Neural progenitor cell (in vitro differentiated cells): ENCODE measurements at regions not wholly inside any gene's neighbourhood (a gene's known extent, or its start where the extent isn't known, plus 50 kb on each side); places are given as distances from the start of the nearest gene placed in this dataset.

Experiments
- DNase-seq: peaks from one replicate; pipeline ENCODE4 v3.0.0-alpha.2; 2016; ENCODE audit warnings: low spot score
- H2AFZ ChIP-seq: fragments of 200-600 bp; sonication (generic); replicated peaks from 2 replicates; pipeline ENCODE4 v1.6.1; 2016; ENCODE audit warnings: antibody characterized with exemption
- H3F3A ChIP-seq: fragments of 200-600 bp; sonication (generic); 2 replicates; pipeline ENCODE4 v1.6.1; 2016; ENCODE audit warnings: antibody characterized with exemption, low read depth
- H3K27ac ChIP-seq: fragments of 200-600 bp; sonication (generic); 2 replicates; pipeline ENCODE4 v1.5.1; 2016; ENCODE audit warnings: mild to moderate bottlenecking
- H3K27me3 ChIP-seq: fragments of 200-600 bp; sonication (generic); 2 replicates; pipeline ENCODE4 v1.6.1; 2016; ENCODE audit warnings: mild to moderate bottlenecking, moderate library complexity
- H3K36me3 ChIP-seq: fragments of 200-600 bp; sonication (generic); 2 replicates; pipeline ENCODE4 v1.5.1; 2016
- H3K4me1 ChIP-seq: fragments of 200-600 bp; sonication (generic); 2 replicates; pipeline ENCODE4 v1.6.1; 2016; ENCODE audit warnings: mixed run types
- H3K4me2 ChIP-seq: fragments of 200-600 bp; sonication (generic); 2 replicates; pipeline ENCODE4 v1.6.1; 2016
- H3K4me3 ChIP-seq: fragments of 200-600 bp; sonication (generic); 2 replicates; pipeline ENCODE4 v1.5.1; 2016
- H3K79me2 ChIP-seq: fragments of 200-600 bp; sonication (generic); 2 replicates; pipeline ENCODE4 v1.6.1; 2016; ENCODE audit warnings: low read depth
- H3K9ac ChIP-seq: fragments of 200-600 bp; sonication (generic); 2 replicates; pipeline ENCODE4 v1.6.1; 2016
- H3K9me3 ChIP-seq: fragments of 200-600 bp; sonication (generic); 2 replicates; pipeline ENCODE4 v1.5.1; 2016; ENCODE audit warnings: low read depth
- H4K20me1 ChIP-seq: fragments of 200-600 bp; sonication (generic); 2 replicates; pipeline ENCODE4 v1.6.1; 2016; ENCODE audit warnings: low read depth
- H3K27ac Mint-ChIP-seq: 3 replicates; pipeline ENCODE4 v1.8.0; 2021; ENCODE audit warnings: mixed read lengths
- H3K27me3 Mint-ChIP-seq: 2 replicates; pipeline ENCODE4 v1.8.0; 2022; ENCODE audit warnings: low read depth, mild to moderate bottlenecking, inconsistent platforms, moderate library complexity, mixed read lengths; ENCODE audit not compliant: insufficient read depth
- H3K36me3 Mint-ChIP-seq: 3 replicates; pipeline ENCODE4 v1.8.0; 2021; ENCODE audit warnings: mixed read lengths
- H3K4me1 Mint-ChIP-seq: 3 replicates; pipeline ENCODE4 v1.8.0; 2021; ENCODE audit warnings: mixed read lengths
- H3K4me3 Mint-ChIP-seq: 3 replicates; pipeline ENCODE4 v1.8.0; 2021; ENCODE audit warnings: mild to moderate bottlenecking, moderate library complexity, mixed read lengths
- H3K9me3 Mint-ChIP-seq: 3 replicates; pipeline ENCODE4 v1.8.0; 2020; ENCODE audit warnings: mixed read lengths
- CTCF ChIP-seq: fragments of 200-600 bp; sonication (generic); IDR thresholded peaks from 2 replicates; pipeline ENCODE4 v1.5.1; 2017; ENCODE audit warnings: antibody characterized with exemption, mild to moderate bottlenecking
- EZH2 ChIP-seq: fragments of 200-600 bp; sonication (generic); IDR thresholded peaks from 2 replicates; pipeline ENCODE4 v1.6.1; 2017; ENCODE audit warnings: antibody characterized with exemption, mild to moderate bottlenecking, moderate library complexity
- EZH2phosphoT487 ChIP-seq: fragments of 200-600 bp; sonication (generic); IDR thresholded peaks from 2 replicates; pipeline ENCODE4 v1.6.1; 2017; ENCODE audit warnings: antibody characterized with exemption

GRCh38 chr2:139872503-139872902 lies 1092.3 kb upstream of the NXPH2 start:
- H3K36me3 ChIP-seq, result no peaks in the 10 kb centered on the region
- H3F3A ChIP-seq, result no peaks in the 10 kb centered on the region
- H3K27me3 ChIP-seq, result no peaks in the 10 kb centered on the region
- Mint-ChIP-seq H3K4me3 (no peak overlapping the region), H3K4me1 (no peaks in the 10 kb centered on the region), H3K27ac (no peak overlapping the region), H3K27me3 (no peaks in the 10 kb centered on the region), H3K36me3 (no peaks in the 10 kb centered on the region), H3K9me3 (no peaks in the 10 kb centered on the region)
- no peaks in the 10 kb centered on the region for H3K9me3 ChIP-seq
- H3K4me3 ChIP-seq, result no peak overlapping the region
- no peaks in the 10 kb centered on the region for H4K20me1 ChIP-seq
- DNase-seq, result no peak
- no peak overlapping the region for H2AFZ ChIP-seq
- H3K4me2 ChIP-seq, result no peak overlapping the region
- TF ChIP-seq CTCF (no peak), EZH2 (no peak), EZH2phosphoT487 (no peak)
- no peaks in the 10 kb centered on the region for H3K79me2 ChIP-seq
- no peak overlapping the region for H3K27ac ChIP-seq
- no peaks in the 10 kb centered on the region for H3K4me1 ChIP-seq
- H3K9ac ChIP-seq, result no peak overlapping the region

- Mint-ChIP-seq H3K27me3 (no peaks in the 10 kb centered on the region), H3K9me3 (no peaks in the 10 kb centered on the region), H3K36me3 (no peaks in the 10 kb centered on the region), H3K27ac (no peak overlapping the region), H3K4me1 (no peaks in the 10 kb centered on the region), H3K4me3 (no peak overlapping the region)
- no peak overlapping the region for H3K9ac ChIP-seq
- H3F3A ChIP-seq, result no peaks in the 10 kb centered on the region
- H3K9me3 ChIP-seq, result no peaks in the 10 kb centered on the region
- H3K36me3 ChIP-seq, result no peaks in the 10 kb centered on the region
- no peak for DNase-seq
- H4K20me1 ChIP-seq, result no peaks in the 10 kb centered on the region
- no peak overlapping the region for H3K4me2 ChIP-seq
- no peak overlapping the region for H2AFZ ChIP-seq
- H3K27me3 ChIP-seq, result no peaks in the 10 kb centered on the region
- H3K4me1 ChIP-seq, result no peaks in the 10 kb centered on the region
- no peak overlapping the region for H3K27ac ChIP-seq
- no peak overlapping the region for H3K4me3 ChIP-seq
- H3K79me2 ChIP-seq, result no peaks in the 10 kb centered on the region
- TF ChIP-seq CTCF (no peak), EZH2 (no peak), EZH2phosphoT487 (no peak)
These were observed 1091.8 kb upstream of the NXPH2 start for GRCh38 chr2:139872032-139872431.

- H3K27ac ChIP-seq, result no peak overlapping the region
- Mint-ChIP-seq H3K9me3 (peaks cover 2% of the 10 kb centered on the region), H3K4me1 (no peaks in the 10 kb centered on the region), H3K4me3 (no peak overlapping the region), H3K27me3 (no peaks in the 10 kb centered on the region), H3K27ac (no peak overlapping the region), H3K36me3 (no peaks in the 10 kb centered on the region)
- TF ChIP-seq CTCF, result no peak
- TF ChIP-seq EZH2phosphoT487, result no peak
- TF ChIP-seq EZH2, result no peak
- no peaks in the 10 kb centered on the region for H3K4me1 ChIP-seq
- no peaks in the 10 kb centered on the region for H3K27me3 ChIP-seq
- H3K9me3 ChIP-seq, result no peaks in the 10 kb centered on the region
- DNase-seq, result no peak
- no peaks in the 10 kb centered on the region for H3K79me2 ChIP-seq
- no peak overlapping the region for H3K9ac ChIP-seq
- H2AFZ ChIP-seq, result peak overlapping the region; percentile 35
- no peaks in the 10 kb centered on the region for H4K20me1 ChIP-seq
- H3K36me3 ChIP-seq, result no peaks in the 10 kb centered on the region
- no peak overlapping the region for H3K4me3 ChIP-seq
- no peak overlapping the region for H3K4me2 ChIP-seq
- H3F3A ChIP-seq, result no peaks in the 10 kb centered on the region
These were observed 1087.5 kb upstream of the NXPH2 start for GRCh38 chr2:139867601-139868226.
